Vagina (tissue), 2 donors: ENCODE measurements at regions not wholly inside any gene's neighbourhood (a gene's known extent, or its start where the extent isn't known, plus 50 kb on each side); places are given as distances from the start of the nearest gene placed in this dataset.

Experiments
- CTCF ChIP-seq, 3 experiments: fragments of 450-650 bp in 2 of 3; fragments of 200-600 bp in 1 of 3; sonication (generic) in 1 of 3; IDR thresholded peaks; one replicate each; pipeline ENCODE4 v1.5.1; 2017 to 2019; ENCODE audit warnings: antibody characterized with exemption in 3 of 3, mild to moderate bottlenecking in 2 of 3, moderate library complexity in 2 of 3
- POLR2AphosphoS5 ChIP-seq, 2 donors: sonication (generic); formaldehyde crosslinking; IDR thresholded peaks; one replicate each; pipeline ENCODE4 v1.9.0; 2017; ENCODE audit warnings: antibody characterized with exemption in 2 of 2, mild to moderate bottlenecking in 2 of 2, low read depth in 1 of 2; ENCODE audit not compliant: insufficient read depth in 1 of 2

DNA sequence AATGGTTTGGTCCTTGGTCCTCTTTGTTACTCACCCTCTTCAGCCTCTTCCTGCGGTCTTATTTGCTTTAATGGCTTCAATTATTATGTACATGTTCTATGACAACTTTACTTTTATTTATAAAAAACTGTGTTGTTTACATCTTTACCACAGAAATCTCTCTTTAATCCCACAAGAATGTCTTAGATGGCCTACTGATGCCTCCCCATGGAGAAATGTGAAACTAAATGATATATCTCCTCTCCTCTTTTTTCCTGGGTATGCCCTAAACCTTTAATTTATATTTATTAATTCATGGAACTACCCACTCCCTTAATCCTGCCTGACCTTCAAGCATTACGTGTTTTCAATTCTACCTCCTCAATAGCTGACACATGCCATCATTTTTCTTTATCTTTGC is 573.2 kb downstream of the CENPC start:
- TF ChIP-seq POLR2AphosphoS5 (IDR thresholded peaks at IDR 0.05; ENCODE audit: insufficient read depth in 1 of 2, low read depth in 1 of 2): no peak
- TF ChIP-seq CTCF (IDR thresholded peaks at IDR 0.05): no peak
